Occipital lobe (tissue), 1 donor: ENCODE measurements at regions not wholly inside any gene's neighbourhood (a gene's known extent, or its start where the extent isn't known, plus 50 kb on each side); places are given as distances from the start of the nearest gene placed in this dataset.

Experiments used
- DNase-seq: peaks from one replicate; lab custom pipeline; 2025; lab: John Stamatoyannopoulos, UW

- no peak for DNase-seq
Observed at GRCh38 chr20:21577551-21577950, 63.7 kb upstream of the NKX2-2 start.

DNA sequence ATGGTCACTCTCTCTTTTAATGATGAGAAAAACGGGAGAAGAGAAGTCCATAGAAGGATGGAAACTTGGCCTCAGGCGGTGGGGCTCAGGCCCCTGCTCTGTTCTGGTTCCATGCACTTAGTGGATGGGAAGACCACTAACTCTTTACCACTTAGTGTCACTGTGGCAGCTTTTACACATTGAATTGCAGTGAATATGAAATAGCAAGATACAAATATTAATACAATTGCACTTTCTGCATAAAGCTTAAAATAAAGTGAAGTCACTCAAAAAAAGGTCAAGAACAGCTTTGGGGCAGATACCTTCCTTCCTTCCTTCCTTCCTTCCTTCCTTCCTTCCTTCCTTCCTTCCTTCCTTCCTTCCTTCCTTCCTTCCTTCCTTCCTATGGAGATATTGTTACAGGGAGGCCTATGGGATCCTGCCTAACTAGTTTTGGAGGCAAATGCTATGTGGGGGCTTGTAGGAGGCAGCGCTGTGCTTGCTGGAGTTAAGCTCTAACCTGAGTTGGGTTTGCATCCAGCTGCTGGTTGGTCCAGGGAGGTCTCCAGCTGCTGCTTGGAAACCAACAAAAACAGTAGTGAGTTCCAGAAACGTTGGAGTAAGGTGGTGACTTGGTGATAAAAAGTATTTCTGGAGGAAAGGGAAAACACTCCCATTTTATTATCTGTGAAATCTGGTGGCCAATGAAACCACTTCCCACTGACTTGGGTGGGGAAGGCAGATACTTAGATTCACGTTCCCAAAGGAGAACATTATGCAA lies 62.3 kb upstream of the NKX2-2 start:
- no peak for DNase-seq

DNA sequence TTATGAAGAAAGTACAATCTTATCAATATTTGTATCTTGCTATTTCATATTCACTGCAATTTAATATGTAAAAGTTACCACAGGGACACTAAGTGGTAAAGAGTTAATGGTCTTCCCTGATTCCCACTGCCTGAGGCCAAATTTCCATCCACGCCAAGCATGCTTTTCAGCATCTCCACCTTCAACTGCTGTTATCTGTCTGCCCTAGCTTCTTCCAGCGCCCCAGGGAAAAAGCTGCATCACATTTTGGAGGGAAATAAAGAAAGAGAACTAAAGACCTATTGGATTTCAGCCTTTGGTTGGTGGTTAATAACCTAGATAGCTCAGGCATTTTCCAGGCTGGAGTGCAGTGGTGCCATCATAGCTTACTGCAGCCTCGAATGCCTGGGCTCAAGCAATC lies 61.3 kb upstream of the NKX2-2 start:
- no peak for DNase-seq

GRCh38 chr20:21574443-21574842 lies 60.6 kb upstream of the NKX2-2 start:
- DNase-seq, result no peak

DNA sequence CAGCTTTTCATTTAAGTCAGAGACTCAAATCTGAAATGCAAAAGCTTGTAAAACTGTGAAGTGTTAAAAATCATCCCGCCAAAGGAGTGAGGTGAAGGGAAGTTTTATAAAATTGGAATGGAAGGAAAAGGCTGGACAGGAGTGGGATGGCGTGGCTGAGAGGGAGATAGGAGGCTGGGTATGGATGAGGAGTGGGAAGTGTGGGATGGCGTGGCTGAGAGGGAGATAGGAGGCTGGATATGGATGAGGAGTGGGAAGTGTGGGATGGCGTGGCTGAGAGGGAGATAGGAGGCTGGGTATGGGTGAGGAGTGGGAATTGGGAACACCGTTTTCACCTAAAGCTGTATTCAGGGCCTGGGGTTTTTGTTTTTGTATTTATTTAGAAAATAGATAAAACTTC lies 59.4 kb upstream of the NKX2-2 start:
- no peak for DNase-seq

GRCh38 chr20:21571841-21572690 lies 58.2 kb upstream of the NKX2-2 start:
- DNase-seq, result no peak

GRCh38 chr20:21570285-21570992 lies 56.6 kb upstream of the NKX2-2 start:
- no peak for DNase-seq

DNA sequence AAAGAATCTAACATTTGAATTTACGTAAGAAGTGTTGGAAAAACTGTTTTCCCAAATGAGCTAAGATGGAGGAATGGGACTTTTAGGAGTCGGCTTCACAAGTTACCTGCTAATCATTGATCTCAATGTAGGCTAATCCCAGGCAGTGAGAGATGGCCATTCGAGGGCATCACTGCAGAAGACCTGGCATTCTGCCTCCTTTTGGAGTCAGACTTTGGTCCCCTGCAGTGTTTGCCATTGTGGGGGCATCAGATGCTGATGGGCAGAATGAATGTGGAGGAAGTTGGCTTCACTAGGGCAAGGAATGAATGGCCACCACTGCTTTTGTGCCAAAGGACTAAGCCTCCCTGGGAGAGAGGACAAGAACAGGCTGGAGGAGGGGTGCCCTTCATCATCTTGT lies 55.7 kb upstream of the NKX2-2 start:
- no peak for DNase-seq

DNA sequence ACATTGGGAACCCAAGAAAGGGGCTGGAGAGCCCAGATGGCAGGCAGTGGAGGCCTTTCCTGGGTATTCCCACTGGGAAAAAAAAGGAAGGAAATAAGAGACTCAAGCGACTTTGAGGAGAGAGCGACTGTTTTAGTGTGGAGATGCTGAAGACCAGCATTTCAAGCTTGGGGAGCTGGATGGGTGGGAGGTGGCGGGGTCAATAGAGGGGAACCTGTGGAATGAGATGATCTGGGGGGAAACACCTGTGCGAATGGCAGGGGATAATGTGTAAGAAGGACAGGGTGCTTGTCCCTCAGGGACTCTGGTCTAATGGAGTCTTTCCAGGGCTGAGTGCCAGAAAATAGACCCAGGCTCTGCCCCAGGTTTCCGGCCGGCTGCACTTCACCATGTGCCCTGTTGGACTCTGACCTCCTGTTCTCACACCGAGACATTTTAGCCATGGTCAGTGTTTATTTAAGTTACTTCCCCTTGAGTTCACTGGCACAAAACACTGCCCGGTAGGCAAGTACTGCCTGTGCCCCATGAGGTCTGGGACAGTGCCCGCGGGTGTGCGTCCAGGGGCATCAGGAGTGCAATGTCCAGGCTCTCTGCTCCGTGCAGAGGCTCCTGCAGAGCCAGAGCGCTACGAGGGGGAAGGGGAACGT lies 50.4 kb upstream of the NKX2-2 start:
- DNase-seq, result no peak
